Central memory CD4-positive, alpha-beta T cell (primary cell): ENCODE measurements at regions not wholly inside any gene's neighbourhood (a gene's known extent, or its start where the extent isn't known, plus 50 kb on each side); places are given as distances from the start of the nearest gene placed in this dataset.
"Not testable (repeated sequence)": the region's sequence is repeated elsewhere in the genome, so short reads cannot be mapped to it uniquely, and the experiment has no call there.

Experiments used
- DNase-seq: peaks from one replicate; pipeline ENCODE4 v3.0.0; 2022

DNA sequence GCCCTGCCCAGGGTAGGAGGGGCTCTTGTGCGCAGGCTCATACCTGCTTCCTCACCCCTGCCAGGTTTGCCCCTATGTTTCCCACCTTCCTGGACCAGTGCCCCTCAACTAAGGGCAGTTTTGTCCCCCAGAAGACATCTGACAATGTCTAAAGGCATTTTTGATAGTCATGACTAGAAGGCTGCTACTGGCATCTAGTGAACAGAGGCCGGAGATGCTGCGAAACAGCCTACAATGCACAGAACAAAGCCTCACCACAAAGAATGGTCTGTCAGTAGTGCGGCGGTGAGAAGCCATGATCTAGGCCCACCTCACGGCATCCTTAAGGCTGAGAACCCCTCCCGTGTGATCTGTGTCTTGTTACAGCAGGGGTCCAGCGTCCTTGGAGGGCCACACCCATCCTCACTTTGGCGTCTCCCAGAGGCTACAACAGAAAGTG lies 96.0 kb downstream of the TMEM17 start:
- DNase-seq, result no peak

DNA sequence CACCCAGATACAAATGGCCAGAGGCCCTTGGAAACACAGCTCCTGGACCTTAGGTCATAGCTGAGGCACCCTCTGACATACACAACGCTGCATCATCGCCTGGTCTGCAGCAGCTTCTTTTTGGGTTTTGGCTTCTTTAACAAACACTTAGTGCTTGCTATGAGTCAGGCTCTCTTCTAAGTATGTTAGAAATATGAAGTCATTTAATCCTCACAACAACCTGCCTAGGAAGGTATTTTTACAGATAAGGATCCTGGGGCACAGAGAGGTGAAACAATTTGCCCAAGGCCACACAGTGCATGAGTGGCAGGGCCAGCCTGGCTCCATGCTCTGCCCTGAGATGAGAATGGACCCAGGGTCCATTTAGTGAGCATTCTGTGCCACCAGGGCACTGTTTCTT lies 96.6 kb downstream of the TMEM17 start:
- DNase-seq, result no peak

DNA sequence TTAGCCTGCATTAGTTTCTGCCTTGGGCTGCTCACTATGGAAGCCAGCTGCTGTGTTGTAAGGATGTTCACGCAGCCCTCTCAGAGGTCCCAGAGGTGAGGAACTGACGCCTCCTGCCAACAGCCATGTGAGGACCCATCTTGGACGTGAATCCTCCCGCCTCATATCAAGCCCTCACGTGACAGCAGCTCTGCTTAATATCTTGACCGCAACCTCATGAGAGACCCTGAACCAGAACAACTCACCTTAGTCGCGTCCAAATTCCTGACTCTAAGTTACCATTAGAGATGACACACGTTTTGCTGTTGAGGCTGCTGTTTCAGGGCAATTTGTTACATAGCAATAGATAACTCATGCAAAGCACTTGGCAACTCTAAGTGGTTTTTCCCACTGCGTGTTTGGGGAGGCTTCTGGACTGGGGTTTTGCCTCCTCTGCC lies 97.7 kb downstream of the TMEM17 start:
- no peak for DNase-seq

DNA sequence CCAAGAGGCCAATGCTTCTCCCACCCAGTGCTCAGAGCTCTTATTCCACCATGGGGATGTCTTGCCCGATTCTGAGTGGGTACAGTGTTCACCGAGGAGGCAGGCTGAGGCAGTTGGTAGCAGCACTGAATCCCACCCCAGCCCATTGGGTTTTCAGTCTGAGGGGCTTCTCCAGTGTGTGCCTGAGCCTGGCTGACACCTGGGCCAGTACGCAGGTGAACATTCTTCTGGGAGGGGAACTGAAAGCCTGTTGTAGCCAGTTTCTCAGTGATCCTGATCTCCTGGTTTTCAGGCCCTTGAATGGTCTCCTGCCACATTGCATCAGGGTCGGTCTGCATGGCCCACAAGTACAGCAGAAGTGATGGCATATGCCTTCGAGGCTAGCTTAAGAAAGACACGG lies 98.2 kb downstream of the TMEM17 start:
- DNase-seq, result no peak

DNA sequence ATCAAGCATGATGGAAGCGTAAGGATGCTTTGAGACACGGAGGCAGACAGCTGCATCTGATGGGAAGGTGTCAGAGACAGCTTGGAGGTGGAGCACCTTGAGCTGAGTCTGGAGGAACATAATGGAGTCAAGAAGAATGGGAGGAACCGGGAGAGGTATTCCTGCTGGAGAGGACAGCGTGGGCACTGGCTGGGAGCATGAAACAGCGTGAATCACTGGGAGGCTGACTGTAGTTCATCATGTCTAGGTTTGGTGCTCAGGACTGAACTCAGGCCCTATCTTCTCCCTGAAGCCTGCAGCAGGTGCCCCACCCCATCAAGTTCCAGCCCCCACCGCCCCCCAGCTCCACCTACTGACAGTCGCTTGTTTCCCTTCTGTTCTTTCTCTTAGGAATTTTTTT lies 98.6 kb downstream of the TMEM17 start:
- DNase-seq, result no peak

DNA sequence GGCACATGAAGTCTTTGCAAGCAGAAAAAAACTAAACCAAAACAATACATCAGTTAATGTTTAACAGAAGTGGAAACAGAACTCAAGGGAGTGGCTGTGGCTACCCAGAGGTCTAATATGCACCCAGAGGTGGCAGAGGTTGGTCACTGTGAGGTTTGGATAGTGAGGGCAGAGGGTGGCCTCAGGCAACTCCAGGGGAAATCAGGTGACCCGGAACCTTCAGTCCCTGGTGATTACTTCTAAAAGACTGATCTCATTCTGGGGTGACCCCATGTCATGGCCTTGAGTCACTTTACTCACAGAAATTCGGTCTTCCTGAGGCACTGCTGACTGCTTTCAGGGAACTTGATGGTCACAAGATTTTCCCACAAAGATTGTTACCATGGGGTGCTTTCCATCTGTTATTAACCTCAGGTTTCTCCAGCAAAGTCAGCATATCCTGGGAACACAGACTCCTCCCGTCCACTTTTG lies 99.4 kb downstream of the TMEM17 start:
- DNase-seq, result no peak

DNA sequence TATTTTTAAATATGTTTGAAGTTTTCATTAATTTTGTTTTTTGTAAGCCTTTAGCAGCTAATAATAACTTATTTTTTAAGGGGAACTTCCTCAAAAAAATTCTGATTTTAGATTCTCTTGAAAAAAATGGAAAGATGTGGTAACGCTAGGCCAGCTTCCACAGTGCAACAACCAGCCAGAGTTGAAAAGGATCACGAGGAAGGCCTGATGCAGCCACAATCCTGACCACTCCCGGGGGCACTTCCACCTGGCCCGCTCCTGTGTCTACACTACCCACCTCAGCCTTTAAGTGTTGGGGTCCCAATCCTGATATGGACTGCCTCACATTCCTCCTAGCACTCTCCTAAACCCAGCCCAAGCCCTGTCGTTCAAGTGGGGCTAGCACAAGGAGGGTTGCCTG lies 101.1 kb downstream of the TMEM17 start:
- no peak for DNase-seq

DNA sequence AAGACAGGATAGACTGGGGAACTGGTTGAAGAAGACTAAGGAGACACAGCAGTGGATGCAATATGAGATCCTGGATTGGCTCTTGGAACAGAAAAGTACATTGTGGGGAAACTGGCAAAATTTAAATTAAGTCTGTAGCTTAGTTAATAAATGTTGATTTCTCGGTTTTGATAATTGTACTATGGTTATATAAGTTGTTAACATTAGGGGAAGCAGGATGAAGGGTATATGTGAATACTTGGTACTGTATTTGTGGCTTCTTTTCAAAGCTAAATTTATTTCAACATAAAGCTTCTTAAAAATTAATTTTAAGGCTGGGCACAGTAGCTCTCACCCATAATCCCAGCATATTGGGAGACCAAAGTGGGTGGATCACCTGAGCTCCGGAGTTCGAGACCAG lies 103.8 kb downstream of the TMEM17 start:
- DNase-seq, result no peak

DNA sequence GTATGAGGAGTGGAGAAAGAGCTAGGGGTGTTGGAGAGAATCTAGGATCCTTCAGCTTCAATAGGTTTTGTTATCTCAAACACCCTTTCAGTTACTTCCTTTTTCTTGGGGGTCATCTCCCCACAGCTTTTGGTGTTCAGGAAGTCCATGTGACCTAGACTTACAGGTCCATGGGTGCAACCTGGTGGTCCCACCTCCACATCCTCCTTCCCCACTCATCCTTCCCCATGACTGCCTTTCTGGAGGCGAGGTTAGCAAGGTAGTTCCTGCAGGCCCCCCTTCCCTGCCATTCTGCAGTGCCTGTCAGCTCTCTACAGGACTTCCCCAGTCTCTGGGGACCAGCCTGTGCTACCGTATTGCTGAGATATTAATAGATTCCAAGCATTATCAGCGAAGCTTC lies 107.6 kb downstream of the TMEM17 start:
- no peak for DNase-seq

DNA sequence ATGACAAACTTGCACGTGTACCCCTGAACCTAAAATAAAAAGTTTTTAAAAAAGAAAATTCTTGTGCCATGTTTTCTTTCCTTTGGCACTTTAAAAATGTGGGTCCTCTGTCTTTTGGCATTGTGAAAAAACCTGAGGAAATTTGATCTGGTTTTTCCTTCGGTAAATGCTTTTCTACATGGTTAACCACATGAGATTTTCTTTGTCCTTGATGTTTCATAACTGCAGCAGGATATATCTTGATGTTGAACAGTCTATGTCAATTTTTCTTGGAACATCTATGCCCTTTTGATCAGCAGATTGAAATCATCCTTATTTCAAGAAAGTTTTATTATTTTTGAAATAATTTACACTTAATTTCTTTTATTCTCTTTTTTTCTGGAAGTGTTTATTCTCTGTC lies 109.1 kb downstream of the TMEM17 start:
- DNase-seq, result no peak

DNA sequence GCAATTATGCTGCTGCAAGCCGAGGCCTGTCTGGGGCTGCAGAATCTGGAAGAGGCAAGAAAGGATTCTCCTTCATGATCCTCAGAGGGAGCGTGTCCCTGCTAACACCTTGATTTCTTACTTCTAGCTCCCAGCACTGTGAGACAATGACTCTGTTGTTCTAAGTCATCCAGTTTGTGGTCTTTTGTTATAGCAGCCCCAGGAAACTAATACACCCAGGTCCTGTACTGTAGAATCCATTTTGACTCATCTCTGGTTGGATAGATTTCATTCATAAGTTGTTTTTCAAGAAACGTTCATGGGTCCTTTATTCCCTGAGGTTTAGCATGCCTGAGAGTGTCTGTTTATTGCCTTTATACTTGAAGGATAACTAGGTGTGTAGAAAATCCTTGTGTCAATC lies 112.7 kb downstream of the TMEM17 start:
- no peak for DNase-seq

DNA sequence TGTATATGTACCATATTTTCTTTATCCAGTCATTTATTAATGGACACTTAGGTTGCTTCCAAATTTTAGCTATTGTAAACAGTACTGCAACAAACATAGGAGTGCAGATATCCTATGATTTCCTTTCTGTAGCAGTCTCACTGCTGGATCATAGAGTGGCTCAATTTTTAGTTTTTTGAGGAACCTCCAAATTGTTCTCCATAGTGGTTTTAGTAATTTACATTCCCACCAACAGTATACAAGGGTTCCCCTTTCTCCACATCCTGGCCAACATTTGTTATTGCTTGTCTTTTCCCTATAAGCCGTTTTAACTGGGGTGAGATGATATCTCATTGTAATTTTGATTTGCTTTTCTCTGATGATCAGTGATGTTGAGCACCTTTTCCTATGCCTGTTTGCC lies 114.3 kb downstream of the TMEM17 start:
- no peak for DNase-seq

DNA sequence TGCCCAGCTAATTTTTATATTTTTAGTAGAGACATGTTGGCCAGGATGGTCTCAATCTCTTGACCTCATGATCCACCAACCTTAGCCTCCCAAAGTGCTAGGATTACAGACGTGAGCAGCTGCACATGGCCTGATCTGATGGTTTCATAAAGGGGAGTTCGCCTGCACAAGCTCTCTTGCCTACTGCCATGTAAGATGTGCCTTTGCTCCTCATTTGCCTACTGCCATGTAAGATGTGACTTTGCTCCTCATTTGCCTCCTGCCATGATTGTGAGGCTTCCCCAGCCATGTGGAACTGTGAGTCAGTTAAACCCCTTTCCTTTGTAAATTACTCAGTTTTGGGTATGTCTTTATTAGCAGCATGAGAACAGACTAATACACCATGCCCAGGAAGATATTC lies 119.6 kb downstream of the TMEM17 start:
- not testable (repeated sequence) for DNase-seq

DNA sequence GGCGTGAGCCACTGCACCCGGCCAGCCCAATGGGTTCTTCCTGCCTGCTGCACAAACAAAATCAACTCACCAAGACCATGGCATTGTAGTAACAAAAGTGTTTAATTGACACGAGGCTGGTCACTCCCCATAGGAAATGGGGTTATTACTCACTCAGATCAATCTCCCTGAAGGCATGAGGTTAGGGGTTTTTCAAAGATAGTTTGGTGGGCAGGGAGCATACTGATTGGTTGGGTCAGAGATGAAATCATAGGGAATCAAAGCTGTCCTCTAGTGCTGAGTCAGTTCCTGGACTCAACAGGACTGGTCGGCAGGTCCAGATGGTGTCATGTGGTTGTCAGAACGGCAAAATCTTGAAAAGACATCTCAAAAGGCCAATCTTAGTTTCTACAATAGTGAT lies 122.1 kb downstream of the TMEM17 start:
- DNase-seq, result no peak

DNA sequence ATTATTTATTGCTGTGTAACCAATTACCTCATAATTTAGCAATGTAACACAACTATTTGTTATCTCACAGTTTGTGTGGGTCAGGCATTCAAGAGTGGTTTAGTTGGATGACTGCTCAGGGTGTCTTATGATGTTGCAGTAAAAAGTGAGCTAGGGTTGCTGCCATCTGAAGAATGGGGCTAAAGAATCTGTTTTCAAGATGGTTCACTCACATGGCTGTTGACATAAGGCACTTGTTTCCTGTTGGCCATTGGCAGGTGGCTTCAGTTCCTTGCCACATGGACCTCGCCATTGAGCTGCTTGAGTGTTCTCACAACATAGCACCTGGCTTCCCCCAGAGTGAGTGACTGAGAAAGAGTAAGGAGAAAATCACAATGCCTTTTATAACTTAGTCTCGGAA lies 123.2 kb downstream of the TMEM17 start:
- DNase-seq, result no peak

DNA sequence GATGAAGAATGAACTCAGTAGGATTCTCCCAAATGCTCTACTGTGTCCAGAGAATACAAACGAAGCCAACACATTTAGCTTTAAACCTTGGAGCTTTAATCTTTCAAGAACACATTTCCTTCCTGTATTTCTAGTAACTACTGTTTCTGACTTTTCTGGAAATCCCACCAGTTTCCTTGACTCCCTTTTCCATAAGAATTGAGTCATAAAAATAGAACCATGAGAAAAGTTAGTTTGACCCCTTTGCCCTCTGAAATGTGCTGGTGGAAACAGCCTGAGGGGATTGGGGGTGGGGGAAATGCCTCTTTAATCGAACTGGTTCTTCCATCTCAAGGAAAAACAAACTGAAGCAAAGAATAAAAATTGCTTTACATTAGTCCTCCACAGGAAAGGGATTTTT lies 123.9 kb downstream of the TMEM17 start:
- no peak for DNase-seq

DNA sequence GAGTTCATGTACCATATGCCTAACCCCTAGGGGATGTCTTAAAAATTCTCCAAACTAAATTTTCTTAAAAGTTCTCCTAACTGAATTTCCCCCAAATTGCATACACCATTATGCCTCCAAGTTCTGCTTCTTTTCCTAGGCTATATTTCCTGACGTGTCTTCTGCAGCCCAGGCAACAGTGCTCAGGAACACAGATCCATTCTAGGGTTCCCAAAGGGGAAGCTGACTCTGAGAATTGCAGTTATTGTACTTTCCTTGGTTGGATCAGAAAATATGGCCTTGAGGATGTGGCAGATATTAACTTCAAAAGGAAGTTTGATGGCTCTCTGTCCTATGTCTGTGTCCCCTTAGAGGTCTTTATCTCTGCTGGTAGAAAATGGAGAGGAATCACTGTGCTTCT lies 124.3 kb downstream of the TMEM17 start:
- DNase-seq, result no peak

DNA sequence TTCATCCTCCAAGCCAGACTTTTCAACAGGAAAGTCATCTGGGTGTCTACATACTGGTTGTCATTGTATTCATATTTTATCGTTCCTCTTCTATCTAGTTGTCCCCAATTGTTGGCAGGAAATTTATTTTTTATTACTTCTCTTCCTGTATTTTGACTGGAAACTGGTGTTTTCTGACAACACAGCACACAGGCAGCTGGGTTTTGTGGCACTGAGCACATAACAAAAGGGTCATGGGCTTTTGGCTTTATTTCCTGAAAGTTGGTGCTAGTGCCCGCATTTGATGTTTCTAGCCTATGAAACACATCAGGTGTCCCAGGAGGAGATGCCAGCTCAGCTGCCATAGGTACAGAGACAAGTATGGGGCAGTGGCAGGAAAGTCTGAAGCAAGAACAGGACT lies 126.4 kb downstream of the TMEM17 start:
- no peak for DNase-seq

DNA sequence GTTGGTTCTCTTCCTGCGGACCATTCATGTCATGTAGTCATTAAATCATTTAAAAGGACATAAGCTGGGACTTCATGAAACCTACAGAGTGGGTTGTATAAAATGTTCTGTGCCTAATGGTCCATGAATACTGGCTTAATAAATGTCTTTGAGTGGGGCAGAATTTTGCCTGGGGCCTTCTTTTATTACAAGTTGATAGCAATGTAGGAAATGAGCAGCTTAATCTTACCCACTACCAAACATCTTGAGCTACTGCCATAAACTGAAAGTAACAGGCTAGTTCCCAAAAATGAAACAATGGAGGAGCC lies 130.9 kb downstream of the TMEM17 start:
- DNase-seq, result no peak

DNA sequence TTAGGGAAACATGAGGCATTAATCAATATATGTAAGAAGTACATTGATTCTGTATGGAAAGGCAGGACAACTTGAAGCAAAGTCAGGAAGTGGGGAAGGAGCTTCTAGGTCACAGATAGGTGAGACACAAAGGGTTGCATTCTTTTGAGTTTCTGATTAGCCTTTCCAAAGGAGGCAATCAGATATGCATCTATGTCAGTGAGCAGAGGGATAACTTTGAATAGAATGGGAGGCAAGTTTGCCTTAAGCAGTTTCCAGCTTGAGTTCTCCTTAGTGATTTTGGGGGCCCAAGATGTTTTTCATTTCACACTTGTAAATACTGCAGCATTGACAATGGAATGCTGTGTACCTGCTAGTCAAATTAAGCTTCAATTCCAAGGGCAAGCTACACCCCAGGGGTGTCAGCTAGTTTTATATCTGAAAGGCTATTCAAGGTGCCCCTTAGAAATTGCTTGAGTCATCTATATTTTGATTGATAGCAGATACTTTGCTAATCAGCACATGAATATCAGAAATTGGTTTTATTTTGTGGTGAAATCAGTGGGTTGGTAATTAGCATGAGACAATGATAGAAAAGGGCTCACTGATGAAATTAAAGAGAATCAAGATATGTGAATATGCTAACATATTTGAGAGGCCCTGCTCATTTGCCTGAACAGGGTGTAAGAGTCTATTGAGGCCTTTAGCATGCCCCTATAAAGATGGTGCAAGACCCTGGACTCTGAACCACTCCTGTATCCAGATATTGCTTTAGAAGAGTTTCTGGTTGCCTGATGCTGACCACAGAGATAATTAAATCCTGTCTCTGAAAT lies 131.5 kb downstream of the TMEM17 start:
- DNase-seq, result no peak

DNA sequence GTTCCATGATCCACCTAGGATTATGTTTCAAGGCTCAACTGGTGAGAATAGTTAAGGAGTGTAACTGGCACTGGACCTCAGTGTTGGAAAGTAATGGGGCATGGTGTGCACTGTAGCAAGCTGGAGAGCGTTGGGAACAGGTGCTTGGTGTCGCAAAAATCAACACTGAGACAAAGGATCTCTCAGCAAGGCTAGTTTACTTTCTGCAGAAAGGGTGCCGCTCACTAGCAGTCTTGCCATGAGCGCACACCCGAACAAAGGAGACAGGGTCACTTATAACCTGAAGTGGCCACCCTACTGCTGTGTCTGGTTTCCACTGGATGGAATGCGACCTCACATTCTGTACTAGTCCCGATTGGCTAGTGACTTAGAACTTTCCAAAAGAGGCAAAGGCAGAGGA lies 133.2 kb downstream of the TMEM17 start:
- no peak for DNase-seq

DNA sequence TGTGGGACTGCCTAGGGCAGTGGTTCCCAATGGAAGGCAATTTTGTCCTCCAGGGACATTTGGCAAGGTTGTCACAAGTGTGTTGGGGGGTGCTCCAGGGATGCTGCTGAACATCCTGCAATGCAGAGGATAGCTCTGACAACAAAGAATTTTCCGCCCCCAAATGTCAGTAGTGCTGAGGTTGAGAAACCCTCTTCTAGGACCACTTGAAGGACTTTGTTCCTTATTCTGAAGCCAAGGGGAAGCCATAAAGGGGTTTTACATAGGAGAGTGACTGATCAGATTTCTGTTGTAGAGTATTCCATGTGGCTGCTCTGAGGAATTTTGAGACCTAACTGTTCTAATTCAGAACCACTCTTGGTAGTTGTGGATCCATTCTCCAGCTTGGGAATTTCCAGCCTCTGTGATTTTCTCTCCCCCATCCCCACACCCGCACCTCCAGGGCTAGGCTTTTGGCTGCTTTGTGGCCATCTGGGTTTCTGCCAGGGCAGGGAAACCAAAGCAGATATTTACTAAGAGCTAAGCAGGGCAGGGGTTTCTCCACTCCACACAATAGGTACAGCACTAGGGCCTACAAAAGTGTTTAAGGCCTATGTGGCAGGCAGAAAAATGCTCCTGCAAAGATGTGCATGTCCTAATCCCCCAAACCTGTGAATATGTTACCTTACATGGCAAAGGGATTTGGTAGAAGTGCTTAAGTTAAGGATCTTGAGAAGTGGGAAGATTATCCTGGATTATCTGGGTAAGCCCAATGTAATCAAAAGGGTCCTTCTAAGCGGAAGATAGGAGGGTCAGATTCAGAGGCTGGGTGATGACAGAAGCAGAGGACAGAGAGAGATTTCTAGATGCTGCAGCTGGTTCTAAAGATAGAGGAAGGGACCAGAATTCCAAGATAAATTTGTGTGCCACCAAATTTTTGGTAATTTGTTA lies 135.4 kb downstream of the TMEM17 start:
- DNase-seq, result no peak

DNA sequence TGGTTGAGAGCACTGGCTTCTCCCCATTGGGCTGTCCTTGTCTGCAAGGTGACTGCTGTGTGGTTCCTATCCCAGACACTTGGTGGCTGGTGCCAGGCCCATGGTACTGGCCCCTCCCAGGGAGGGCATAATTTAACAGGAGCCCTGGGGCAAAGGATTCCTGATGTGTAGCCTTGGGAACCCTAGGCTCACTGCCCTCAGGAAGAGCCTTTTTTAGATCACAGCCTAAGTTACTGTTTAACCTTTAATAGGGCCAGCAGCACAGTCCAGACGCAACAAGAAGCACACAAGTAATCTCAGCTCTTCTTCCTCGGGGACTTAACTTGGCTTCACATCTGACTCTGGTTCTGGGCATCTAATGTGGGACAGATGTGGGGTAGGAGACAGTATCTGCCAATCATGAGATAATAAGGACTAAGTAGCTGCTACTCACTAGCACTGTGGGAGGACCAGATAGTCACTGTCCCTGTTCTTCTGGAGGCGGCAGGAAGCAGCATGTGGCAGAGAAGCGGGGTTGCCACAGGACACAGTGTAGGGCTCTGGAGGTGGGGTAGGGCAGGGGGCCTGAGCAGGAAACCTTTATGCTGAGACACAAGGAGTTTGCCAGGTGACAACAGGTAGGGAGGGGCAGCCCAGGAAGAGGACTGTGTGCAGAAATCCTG lies 136.3 kb downstream of the TMEM17 start:
- DNase-seq, result no peak
